ENCODE measurements at regions not wholly inside any gene's neighbourhood (a gene's known extent, or its start where the extent isn't known, plus 50 kb on each side); places are given as distances from the start of the nearest gene placed in this dataset.

DNA sequence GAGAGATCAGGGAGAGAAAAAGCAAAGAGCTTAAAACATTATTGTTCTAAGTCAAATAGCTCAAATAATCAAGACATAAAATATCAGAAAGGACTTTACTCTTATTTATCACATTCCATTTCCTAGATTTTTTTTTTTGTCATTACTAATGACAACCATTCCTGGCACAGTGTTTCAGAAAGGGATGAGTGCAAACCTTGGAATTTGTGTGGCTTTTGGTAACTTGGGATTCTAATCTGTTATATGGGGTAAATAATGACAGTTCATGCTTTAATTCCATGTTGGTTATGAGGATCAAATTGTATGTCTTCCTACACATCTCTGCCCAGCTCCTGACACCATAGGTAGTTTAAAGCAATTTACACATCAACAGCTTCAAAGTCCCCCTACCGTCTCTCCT is 358.4 kb upstream of the ADGRL4 start:
- TF ChIP-seq POLR2A (IDR thresholded peaks at IDR 0.05): no peak
- TF ChIP-seq, protein P1, sequence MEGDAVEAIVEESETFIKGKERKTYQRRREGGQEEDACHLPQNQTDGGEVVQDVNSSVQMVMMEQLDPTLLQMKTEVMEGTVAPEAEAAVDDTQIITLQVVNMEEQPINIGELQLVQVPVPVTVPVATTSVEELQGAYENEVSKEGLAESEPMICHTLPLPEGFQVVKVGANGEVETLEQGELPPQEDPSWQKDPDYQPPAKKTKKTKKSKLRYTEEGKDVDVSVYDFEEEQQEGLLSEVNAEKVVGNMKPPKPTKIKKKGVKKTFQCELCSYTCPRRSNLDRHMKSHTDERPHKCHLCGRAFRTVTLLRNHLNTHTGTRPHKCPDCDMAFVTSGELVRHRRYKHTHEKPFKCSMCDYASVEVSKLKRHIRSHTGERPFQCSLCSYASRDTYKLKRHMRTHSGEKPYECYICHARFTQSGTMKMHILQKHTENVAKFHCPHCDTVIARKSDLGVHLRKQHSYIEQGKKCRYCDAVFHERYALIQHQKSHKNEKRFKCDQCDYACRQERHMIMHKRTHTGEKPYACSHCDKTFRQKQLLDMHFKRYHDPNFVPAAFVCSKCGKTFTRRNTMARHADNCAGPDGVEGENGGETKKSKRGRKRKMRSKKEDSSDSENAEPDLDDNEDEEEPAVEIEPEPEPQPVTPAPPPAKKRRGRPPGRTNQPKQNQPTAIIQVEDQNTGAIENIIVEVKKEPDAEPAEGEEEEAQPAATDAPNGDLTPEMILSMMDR (IDR thresholded peaks at IDR 0.05 in 4 of 5, conservative IDR thresholded peaks at IDR 0.05 in 1 of 5): no peak
- H3K9me3 ChIP-seq: no peaks in the 10 kb centered on the region
- no peaks in the 10 kb centered on the region for H3K36me3 ChIP-seq
- H3K4me1 ChIP-seq: no peaks in the 10 kb centered on the region
- no peak for ATAC-seq
- no peak overlapping the region for H3K27ac ChIP-seq
- DNase-seq: no peak
- intact Hi-C loops (cut with DNase I; ENCODE audit: low total_unique reads): no loop called here
- no peak overlapping the region for H3K4me3 ChIP-seq
- in situ Hi-C loops (cut with MboI; ENCODE audit: low sequenced_read_pairs in 4 of 4): no loop called here
- no peaks in the 10 kb centered on the region for H3K27me3 ChIP-seq

DNA sequence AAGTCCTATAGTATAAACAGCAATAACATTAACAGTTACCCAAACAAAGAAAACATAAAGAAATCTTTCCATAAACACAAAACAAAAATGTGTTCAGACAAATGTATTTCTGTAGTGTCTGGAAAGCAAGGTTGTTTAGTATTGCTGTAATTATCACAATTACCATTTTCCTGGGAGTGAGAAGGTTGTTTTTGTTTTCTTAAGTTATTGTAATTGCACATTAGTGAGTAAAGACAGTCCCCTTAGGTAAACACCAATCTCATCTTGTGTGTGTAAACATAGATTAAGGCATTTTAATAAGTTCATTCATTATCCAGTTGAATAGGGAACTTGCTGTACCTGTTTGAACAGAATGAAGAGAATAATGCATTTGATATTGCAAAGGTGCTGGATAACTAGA is 356.9 kb upstream of the ADGRL4 start:
- no peaks in the 10 kb centered on the region for H3K27me3 ChIP-seq
- in situ Hi-C loops (cut with MboI; ENCODE audit: low sequenced_read_pairs in 4 of 4) (no loop called here), intact Hi-C loops (cut with DNase I; ENCODE audit: low total_unique reads) (no loop called here)
- no peak overlapping the region for H3K4me3 ChIP-seq
- no peaks in the 10 kb centered on the region for H3K36me3 ChIP-seq
- TF ChIP-seq, protein P1 (IDR thresholded peaks at IDR 0.05 in 4 of 5, conservative IDR thresholded peaks at IDR 0.05 in 1 of 5): no peak
- TF ChIP-seq POLR2A (IDR thresholded peaks at IDR 0.05): no peak
- H3K4me1 ChIP-seq: no peaks in the 10 kb centered on the region
- DNase-seq: no peak
- ATAC-seq: no peak
- H3K9me3 ChIP-seq: no peaks in the 10 kb centered on the region
- no peak overlapping the region for H3K27ac ChIP-seq

DNA sequence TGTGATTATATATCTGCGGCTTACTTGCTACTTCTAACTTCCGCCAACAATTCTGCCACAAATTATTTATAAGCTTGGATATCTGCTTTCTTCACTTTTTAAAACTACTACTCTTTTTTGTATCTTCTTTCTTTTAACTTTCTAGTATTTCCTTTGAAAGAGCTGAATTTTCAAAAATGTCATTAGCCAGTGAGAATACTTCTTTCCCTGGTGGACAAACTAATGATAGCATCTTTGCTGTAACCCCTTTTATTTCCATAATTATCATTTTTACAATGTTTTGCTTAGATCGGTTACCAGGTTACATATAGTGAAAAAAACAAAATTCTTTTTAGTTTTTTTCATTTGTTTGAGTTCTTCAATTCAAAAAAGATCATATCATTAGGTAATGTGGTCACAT is 355.9 kb upstream of the ADGRL4 start:
- in situ Hi-C loops (cut with MboI; ENCODE audit: low sequenced_read_pairs in 4 of 4): no loop called here
- no peak for ATAC-seq

DNA sequence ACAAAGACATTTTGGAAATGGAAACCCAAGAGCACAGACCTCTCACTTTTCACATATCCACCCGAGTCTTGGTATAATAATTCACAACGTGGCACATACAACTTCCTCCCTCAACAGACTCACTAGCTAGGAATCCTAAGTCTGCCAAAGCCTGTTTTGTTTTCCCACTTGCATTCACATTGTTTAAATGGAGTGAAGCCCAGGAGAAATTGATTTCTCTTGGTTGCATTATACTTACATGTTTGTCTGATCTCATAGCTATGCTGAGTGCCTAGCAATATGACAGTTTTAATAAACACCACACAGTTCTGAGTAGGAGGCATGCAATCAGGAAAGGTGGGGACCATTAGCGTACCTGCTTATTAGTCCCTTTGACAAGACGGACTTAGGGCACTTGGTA is 348.6 kb upstream of the ADGRL4 start:
- Histone ChIP-seq H3K27ac (no peak overlapping the region), H3K36me3 (no peaks in the 10 kb centered on the region), H3K4me1 (no peaks in the 10 kb centered on the region), H3K4me3 (no peak overlapping the region), H3K27me3 (no peaks in the 10 kb centered on the region), H3K9me3 (no peaks in the 10 kb centered on the region)
- DNase-seq (no peak), ATAC-seq (no peak)
- in situ Hi-C loops (cut with MboI; ENCODE audit: low sequenced_read_pairs in 4 of 4) (no loop called here), intact Hi-C loops (cut with DNase I; ENCODE audit: low total_unique reads) (no loop called here)
- TF ChIP-seq, protein P1 (IDR thresholded peaks at IDR 0.05 in 4 of 5, conservative IDR thresholded peaks at IDR 0.05 in 1 of 5): no peak
- TF ChIP-seq POLR2A (IDR thresholded peaks at IDR 0.05): no peak

More for the DNA sequence above, 355.9 kb upstream of the ADGRL4 start:
- Histone ChIP-seq H3K36me3 (no peaks in the 10 kb centered on the region), H3K4me1 (no peaks in the 10 kb centered on the region), H3K9me3 (no peaks in the 10 kb centered on the region), H3K27ac (no peak overlapping the region), H3K27me3 (no peaks in the 10 kb centered on the region), H3K4me3 (no peak overlapping the region)
- intact Hi-C loops (cut with DNase I; ENCODE audit: low total_unique reads): no loop called here
- TF ChIP-seq, protein P1 (IDR thresholded peaks at IDR 0.05 in 4 of 5, conservative IDR thresholded peaks at IDR 0.05 in 1 of 5): no peak
- DNase-seq: no peak

DNA sequence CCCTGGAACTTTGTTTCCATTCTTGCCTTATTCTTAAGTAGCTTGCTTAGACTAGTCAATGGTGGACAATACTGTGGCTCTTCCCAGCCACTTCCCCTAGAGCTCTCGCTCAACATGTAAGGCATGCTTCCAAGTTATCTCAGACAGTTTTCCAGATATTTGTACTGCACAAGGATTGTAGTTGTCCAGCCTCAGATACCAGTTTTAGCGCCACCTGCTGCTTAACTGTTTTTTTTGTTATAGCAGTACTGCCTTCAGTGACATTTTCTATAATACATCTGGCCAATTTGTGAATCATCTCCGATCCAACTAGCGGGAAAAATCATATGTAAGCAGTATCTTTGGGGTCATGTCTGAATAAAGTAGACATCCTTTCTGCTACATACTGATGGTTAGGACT is 346.7 kb upstream of the ADGRL4 start:
- in situ Hi-C loops (cut with MboI; ENCODE audit: low sequenced_read_pairs in 4 of 4) (no loop called here), intact Hi-C loops (cut with DNase I; ENCODE audit: low total_unique reads) (no loop called here)
- no peak overlapping the region for H3K27ac ChIP-seq
- TF ChIP-seq POLR2A (IDR thresholded peaks at IDR 0.05): no peak
- TF ChIP-seq, protein P1 (IDR thresholded peaks at IDR 0.05 in 4 of 5, conservative IDR thresholded peaks at IDR 0.05 in 1 of 5): peak in 1 of 5 experiments; percentile 25
- H3K4me1 ChIP-seq: no peaks in the 10 kb centered on the region
- no peaks in the 10 kb centered on the region for H3K9me3 ChIP-seq
- H3K27me3 ChIP-seq: no peaks in the 10 kb centered on the region
- no peak overlapping the region for H3K4me3 ChIP-seq
- ATAC-seq (no peak), DNase-seq (no peak)
- H3K36me3 ChIP-seq: no peaks in the 10 kb centered on the region
